ENCODE measurements at regions not wholly inside any gene's neighbourhood (a gene's known extent, or its start where the extent isn't known, plus 50 kb on each side); places are given as distances from the start of the nearest gene placed in this dataset.

DNA sequence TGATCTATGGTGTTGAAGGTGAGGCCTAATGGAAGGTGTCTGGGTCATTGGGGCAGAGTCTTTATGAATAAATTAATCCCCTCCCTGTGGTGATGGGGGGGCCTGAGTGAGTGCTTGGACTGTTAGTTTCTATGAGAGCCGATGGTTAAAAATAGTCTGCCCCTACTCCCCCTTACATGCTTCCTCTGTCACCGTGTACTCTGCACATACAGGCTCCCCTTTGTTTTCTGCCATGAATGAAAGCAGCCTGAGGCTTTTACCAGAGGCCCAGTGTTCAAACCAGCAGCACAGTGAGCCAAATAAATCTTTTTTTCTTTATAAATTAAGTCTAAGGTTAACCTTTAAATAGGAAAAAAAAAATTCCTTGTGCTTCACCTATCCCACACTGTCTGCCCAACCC lies 657.0 kb downstream of the AMY1C start:
- in situ Hi-C loops (cut with HindIII; ENCODE audit: low sequenced_read_pairs) = no loop called here
- no peak for TF ChIP-seq CTCF (IDR thresholded peaks at IDR 0.05; ENCODE audit: low read depth, low read length, missing control alignments)
- no peak overlapping the region for H3K4me3 ChIP-seq (ENCODE audit: low read depth, low read length)
- no peak for DNase-seq (ENCODE audit: low read depth)

DNA sequence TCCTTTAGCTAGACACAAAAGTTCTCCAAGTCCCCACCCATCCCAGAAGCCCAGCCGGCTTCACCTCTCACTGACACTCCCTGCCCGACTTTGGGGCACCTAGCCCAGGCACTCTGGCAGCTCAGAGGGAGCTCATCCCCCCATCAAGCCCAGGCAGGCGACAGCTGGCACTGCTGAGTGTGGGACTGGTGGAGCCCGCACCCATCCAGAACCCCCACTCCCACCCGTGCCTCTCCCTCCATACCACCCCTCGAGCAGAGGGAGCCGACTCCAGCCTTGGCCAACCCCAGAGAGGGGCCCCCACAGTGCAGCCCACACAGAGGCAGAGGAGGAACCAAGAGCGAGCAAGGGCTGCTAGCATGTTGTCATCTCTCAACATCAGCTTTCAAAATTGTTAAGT lies 658.6 kb downstream of the AMY1C start:
- in situ Hi-C loops (cut with HindIII; ENCODE audit: low sequenced_read_pairs) = no loop called here
- no peak for TF ChIP-seq CTCF (IDR thresholded peaks at IDR 0.05; ENCODE audit: low read depth, low read length, missing control alignments)

DNA sequence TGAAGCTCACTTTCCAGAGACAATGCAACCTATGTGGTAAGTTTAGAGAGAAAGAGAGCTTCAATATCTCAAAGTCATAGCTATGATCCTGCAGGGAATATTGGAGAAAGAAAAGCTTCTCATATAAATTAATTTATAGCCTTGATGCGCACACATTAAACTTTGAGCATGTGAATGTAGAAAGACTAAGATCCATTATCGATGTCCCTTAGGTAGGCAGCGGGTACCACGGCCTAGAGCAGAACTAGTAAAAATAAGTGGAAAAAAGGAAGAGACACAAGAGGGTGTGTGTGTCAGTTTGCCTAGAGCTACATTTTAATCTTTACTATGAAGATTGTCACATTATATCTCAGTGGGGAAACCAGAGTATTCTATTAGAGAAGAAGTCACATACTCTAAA lies 685.6 kb downstream of the AMY1C start:
- no peak overlapping the region for H3K4me3 ChIP-seq (ENCODE audit: low read depth, low read length)
- no peak for DNase-seq (ENCODE audit: low read depth)
- TF ChIP-seq CTCF (IDR thresholded peaks at IDR 0.05; ENCODE audit: low read depth, low read length, missing control alignments) = no peak
- in situ Hi-C loops (cut with HindIII; ENCODE audit: low sequenced_read_pairs) = no loop called here

More for the DNA sequence above, 658.6 kb downstream of the AMY1C start:
- no peak overlapping the region for H3K4me3 ChIP-seq (ENCODE audit: low read depth, low read length)
- DNase-seq (ENCODE audit: low read depth) = no peak

- no peak for TF ChIP-seq CTCF (IDR thresholded peaks at IDR 0.05; ENCODE audit: low read depth, low read length, missing control alignments)
- in situ Hi-C loops (cut with HindIII; ENCODE audit: low sequenced_read_pairs) = no loop called here
- no peak for DNase-seq (ENCODE audit: low read depth)
- H3K4me3 ChIP-seq (ENCODE audit: low read depth, low read length) = no peak overlapping the region
Measured at GRCh38 chr1:104440011-104440410, 690.3 kb downstream of the AMY1C start.

DNA sequence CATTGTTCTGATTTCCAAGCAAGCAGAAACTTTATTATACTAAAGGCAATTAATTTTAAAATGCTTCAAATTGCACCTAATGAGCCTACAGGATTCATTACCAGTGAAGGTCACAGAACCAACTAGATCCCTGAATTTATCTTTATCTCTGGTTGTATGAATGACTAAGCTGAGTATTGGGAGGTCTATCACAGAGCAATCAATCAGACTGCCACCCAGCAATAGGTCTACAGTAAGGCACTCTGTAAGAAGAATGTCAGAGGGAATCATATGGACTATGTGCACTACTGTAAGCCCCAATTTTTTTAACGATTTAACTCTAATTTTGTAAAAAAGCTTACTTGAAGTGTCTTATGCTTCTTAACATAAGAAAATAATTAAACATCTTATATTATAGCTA lies 707.0 kb downstream of the AMY1C start:
- no peak for DNase-seq (ENCODE audit: low read depth)
- no peak overlapping the region for H3K4me3 ChIP-seq (ENCODE audit: low read depth, low read length)
- in situ Hi-C loops (cut with HindIII; ENCODE audit: low sequenced_read_pairs) = no loop called here
- no peak for TF ChIP-seq CTCF (IDR thresholded peaks at IDR 0.05; ENCODE audit: low read depth, low read length, missing control alignments)

DNA sequence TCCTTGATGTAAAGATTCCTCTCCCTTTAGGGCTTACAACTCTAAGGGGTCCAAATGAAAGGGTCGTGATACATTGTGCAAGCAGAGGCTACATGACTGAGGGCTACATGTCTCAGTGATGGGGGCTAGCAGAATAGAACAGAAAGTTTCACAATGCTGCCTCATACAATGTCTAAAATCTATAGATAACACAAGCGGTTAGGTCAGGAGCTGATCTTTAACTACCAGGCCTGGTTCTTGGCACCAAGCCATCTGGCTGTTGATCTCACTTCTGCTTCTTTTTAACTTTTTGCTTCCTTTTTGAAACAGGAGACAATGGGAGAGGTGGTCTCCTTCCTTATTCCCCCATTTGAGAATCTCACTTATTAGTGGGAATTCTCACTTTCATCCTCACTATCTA lies 710.2 kb downstream of the AMY1C start:
- no peak for TF ChIP-seq CTCF (IDR thresholded peaks at IDR 0.05; ENCODE audit: low read depth, low read length, missing control alignments)
- no peak for DNase-seq (ENCODE audit: low read depth)
- in situ Hi-C loops (cut with HindIII; ENCODE audit: low sequenced_read_pairs) = no loop called here
- H3K4me3 ChIP-seq (ENCODE audit: low read depth, low read length) = no peak overlapping the region

DNA sequence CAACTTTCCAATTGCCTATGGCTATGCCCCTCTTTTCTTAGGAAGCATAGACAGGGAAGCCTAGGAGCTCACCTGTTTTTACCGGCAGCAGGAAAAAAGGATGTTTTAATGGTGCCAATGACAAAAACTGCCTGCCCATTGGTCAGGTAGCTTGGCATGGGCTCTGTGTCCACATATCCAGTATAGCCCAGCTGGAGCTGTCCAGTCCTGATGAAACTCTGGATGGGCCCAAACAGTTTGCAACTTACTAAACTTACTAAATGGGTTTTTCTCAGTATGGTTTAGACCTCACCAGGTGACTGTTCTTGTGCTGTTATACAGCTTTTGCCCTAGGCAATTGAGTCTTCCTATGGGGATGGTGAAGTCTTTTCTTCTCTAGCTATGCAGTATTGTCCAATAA lies 711.2 kb downstream of the AMY1C start:
- DNase-seq (ENCODE audit: low read depth) = no peak
- in situ Hi-C loops (cut with HindIII; ENCODE audit: low sequenced_read_pairs) = no loop called here
- TF ChIP-seq CTCF (IDR thresholded peaks at IDR 0.05; ENCODE audit: low read depth, low read length, missing control alignments) = no peak
- no peak overlapping the region for H3K4me3 ChIP-seq (ENCODE audit: low read depth, low read length)
